ENCODE measurements at regions not wholly inside any gene's neighbourhood (a gene's known extent, or its start where the extent isn't known, plus 50 kb on each side); places are given as distances from the start of the nearest gene placed in this dataset.
"Not testable (repeated sequence)": the region's sequence is repeated elsewhere in the genome, so short reads cannot be mapped to it uniquely, and the experiment has no call there.

DNA sequence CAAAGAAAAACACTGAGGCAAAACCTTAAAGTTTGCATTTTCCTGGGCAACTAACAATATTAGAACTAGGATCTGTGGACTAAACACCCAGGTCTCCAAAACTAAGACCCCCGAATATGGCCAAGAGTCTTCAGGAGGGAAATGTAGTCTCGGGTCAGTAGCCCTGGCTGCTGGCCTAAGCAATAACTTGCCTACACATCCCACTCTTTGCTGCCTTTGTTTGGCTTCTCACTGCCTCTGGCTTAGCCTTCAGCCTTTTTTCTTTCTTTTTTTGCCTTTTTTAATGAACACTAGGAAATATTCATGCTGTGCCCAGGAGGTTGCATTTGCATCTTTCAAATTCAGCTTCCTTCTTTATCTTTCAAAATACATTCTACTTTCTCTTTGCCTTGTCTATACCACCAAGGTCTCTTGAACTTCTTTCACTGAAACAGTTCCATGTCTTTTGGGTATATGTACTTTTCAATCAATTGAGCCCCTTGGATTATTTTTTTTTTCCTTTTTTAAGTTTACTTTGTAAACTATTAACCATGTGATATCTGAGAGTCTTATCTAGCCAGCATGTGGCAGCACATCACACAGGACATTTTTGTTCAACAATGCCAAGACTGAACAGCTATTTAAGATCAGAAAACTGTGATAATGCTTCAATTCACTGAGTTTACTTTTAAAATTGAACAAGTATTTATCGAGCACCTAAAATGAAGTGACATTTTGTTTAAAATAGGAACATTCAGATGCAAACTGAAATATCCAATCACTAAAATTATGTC, 165.0 kb upstream of the TRPC6 start:
- no peak overlapping the region for H3K4me3 ChIP-seq (ENCODE audit: low read length)

DNA sequence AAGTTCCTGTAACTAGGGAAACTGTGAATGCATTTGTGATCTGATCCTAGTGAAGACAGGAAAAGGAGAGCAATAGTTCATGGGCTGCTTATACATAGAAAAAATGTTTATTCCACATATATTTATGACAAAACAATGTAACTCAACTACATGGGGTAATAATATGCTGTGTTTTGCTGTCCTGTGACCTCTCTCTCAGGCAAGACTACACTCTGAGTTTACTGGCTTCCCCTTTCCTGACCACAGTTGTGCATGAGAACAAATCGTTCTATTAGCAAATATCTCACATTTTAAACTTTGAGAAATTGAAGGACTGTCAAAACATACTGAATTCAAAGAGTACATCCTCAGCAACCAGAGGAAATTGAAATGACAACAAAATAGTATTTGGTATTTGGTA, 161.9 kb upstream of the TRPC6 start:
- no peak for DNase-seq (ENCODE audit: low read depth, low spot score)

More for the DNA sequence above, 165.0 kb upstream of the TRPC6 start:
- no peak for DNase-seq (ENCODE audit: low read depth, low spot score)

GRCh38 chr11:101743828-101744227, 160.0 kb upstream of the TRPC6 start:
- H3K4me3 ChIP-seq (ENCODE audit: low read length) = no peak overlapping the region
- DNase-seq (ENCODE audit: low read depth, low spot score) = no peak

More for the DNA sequence above, 161.9 kb upstream of the TRPC6 start:
- H3K4me3 ChIP-seq (ENCODE audit: low read length) = no peak overlapping the region

- H3K4me3 ChIP-seq (ENCODE audit: low read length) = no peak overlapping the region
- DNase-seq (ENCODE audit: low read depth, low spot score) = no peak
Measured at GRCh38 chr11:101741479-101742175, 157.8 kb upstream of the TRPC6 start.

DNA sequence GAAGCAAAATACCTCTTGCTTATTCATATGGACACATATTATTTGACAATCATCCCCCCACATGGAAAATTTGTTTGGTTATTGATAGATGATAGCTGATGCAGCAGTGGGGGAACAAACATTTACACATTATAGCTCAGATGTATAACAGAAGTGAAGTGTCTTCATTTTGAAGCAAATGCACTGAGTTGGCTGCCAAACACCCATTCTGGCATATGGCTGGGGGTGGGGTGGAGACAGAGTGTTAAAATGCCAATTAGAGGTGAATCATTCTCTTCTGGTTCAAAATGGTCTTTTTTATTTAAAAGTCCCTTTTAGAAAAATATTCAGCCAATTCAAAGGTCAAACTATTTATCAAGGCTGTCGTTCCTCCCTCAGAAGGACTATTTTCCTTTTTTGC, 157.3 kb upstream of the TRPC6 start:
- DNase-seq (ENCODE audit: low read depth, low spot score) = no peak
- no peak overlapping the region for H3K4me3 ChIP-seq (ENCODE audit: low read length)

GRCh38 chr11:101738452-101738851, 154.6 kb upstream of the TRPC6 start:
- no peak overlapping the region for H3K4me3 ChIP-seq (ENCODE audit: low read length)
- no peak for DNase-seq (ENCODE audit: low read depth, low spot score)

DNA sequence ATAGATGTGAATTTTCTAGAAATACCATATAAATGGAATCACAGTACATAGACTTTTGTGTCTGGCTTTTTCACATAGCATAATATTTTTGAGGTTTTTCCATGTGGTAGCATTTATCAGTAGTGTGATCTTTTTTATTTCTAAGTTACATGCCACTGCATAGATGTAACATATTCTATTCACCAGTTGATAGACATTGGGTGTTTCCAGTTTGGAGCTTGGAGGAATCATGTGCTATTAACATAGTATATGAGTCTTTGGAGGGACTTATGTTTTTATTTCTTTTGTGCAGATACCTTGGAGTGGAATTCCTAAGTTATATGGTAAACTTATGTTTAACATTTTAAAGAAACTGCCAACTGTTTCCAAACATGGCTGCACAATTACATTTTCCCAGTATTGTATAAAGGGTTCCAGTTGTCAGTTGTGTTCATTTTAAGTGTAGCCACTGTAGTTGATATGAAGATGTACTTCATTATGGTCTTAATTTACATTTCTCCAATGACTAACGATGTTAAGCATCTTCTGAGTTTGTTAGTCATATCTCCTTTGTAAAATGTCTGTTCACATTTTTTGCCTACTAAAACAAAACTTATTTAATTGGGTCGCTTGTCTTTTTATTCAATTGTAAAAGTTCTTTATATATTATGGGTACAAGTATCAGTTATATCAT, 145.7 kb upstream of the TRPC6 start:
- no peak overlapping the region for H3K4me3 ChIP-seq (ENCODE audit: low read length)
- DNase-seq (ENCODE audit: low read depth, low spot score) = no peak

- no peak for DNase-seq (ENCODE audit: low read depth, low spot score)
- H3K4me3 ChIP-seq (ENCODE audit: low read length) = no peak overlapping the region
Measured at GRCh38 chr11:101727451-101727850, 143.6 kb upstream of the TRPC6 start.

GRCh38 chr11:101726988-101727387, 143.2 kb upstream of the TRPC6 start:
- DNase-seq (ENCODE audit: low read depth, low spot score) = no peak

GRCh38 chr11:101723371-101723770, 139.6 kb upstream of the TRPC6 start:
- no peak for DNase-seq (ENCODE audit: low read depth, low spot score)
- H3K4me3 ChIP-seq (ENCODE audit: low read length) = no peak overlapping the region

More at GRCh38 chr11:101726988-101727387, 143.2 kb upstream of the TRPC6 start:
- H3K4me3 ChIP-seq (ENCODE audit: low read length) = no peak overlapping the region

- no peak overlapping the region for H3K4me3 ChIP-seq (ENCODE audit: low read length)
- no peak for DNase-seq (ENCODE audit: low read depth, low spot score)
Measured at GRCh38 chr11:101721270-101721669, 137.5 kb upstream of the TRPC6 start.

GRCh38 chr11:101718402-101718801, 134.6 kb upstream of the TRPC6 start:
- no peak overlapping the region for H3K4me3 ChIP-seq (ENCODE audit: low read length)
- DNase-seq (ENCODE audit: low read depth, low spot score) = no peak

GRCh38 chr11:101717619-101718018, 133.8 kb upstream of the TRPC6 start:
- H3K4me3 ChIP-seq (ENCODE audit: low read length) = no peak overlapping the region
- DNase-seq (ENCODE audit: low read depth, low spot score) = no peak

DNA sequence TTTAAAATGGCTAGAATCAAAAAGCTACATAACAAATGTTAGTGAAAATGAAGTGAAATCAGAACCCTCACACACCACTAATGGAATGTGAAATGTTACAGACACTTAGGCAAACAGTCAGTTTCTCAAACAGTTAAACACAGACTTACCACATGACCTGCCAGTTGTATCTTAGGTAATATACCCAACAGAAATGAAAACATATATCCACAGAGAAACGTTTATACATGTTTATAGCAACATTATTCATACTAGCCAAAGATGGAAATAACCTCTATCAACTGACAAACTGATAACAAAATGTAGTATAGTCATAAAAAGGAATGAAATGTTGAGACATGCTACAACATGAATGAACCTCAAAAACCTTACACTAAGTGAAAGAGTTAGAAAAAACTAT, 131.5 kb upstream of the TRPC6 start:
- no peak for DNase-seq (ENCODE audit: low read depth, low spot score)
- H3K4me3 ChIP-seq (ENCODE audit: low read length) = no peak overlapping the region

DNA sequence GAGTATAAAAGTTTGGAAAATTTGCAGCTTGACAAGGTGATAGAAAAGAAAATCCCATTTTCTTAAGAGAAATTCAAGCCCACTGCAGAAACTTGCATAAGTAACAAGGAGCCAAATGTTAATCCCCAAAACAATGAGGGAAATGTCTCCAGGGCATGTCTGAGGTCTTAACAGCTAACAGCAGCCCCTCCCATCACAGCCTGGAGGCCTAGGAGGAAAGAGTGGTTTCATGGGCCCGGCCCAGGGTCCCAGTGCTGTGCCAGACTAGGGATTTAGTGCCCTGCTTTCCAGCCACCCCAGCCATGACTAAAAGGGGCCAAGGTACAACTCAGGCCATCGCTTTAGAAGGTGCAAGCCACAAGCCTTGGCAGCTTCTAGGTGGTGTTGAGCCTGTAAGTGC, 123.7 kb upstream of the TRPC6 start:
- no peak for DNase-seq (ENCODE audit: low read depth, low spot score)
- no peak overlapping the region for H3K4me3 ChIP-seq (ENCODE audit: low read length)

- DNase-seq (ENCODE audit: low read depth, low spot score) = no peak
- no peak overlapping the region for H3K4me3 ChIP-seq (ENCODE audit: low read length)
Measured at GRCh38 chr11:101706541-101706940, 122.7 kb upstream of the TRPC6 start.

GRCh38 chr11:101705972-101706371, 122.2 kb upstream of the TRPC6 start:
- no peak for DNase-seq (ENCODE audit: low read depth, low spot score)

DNA sequence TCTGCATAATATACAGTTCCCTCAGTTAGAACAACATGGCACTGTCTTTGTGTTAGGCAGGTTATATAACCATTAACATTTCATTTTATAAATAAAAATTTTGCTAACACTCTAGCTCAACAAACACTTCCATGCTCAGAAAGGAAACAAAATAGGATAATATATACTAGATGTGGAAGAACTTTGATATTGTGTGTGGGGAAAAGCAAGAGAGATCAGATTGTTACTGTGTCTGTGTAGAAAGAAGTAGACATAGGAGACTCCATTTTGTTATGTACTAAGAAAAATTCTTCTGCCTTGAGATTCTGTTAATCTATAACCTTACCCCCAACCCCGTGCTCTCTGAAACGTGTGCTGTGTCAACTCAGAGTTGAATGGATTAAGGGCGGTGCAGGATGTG, 111.1 kb upstream of the TRPC6 start:
- not testable (repeated sequence) for H3K4me3 ChIP-seq (ENCODE audit: low read length); DNase-seq (ENCODE audit: low read depth, low spot score)

More at GRCh38 chr11:101705972-101706371, 122.2 kb upstream of the TRPC6 start:
- no peak overlapping the region for H3K4me3 ChIP-seq (ENCODE audit: low read length)

- H3K4me3 ChIP-seq (ENCODE audit: low read length) = no peak overlapping the region
- DNase-seq (ENCODE audit: low read depth, low spot score) = no peak
Measured at GRCh38 chr11:101692980-101693379, 109.2 kb upstream of the TRPC6 start.

GRCh38 chr11:101686514-101686913, 102.7 kb upstream of the TRPC6 start:
- H3K4me3 ChIP-seq (ENCODE audit: low read length) = no peak overlapping the region
- DNase-seq (ENCODE audit: low read depth, low spot score) = peak; percentile 32

Measured in Jurkat, Clone E6-1 (cell line).